NCI-H1436 (cell line): ENCODE measurements at regions not wholly inside any gene's neighbourhood (a gene's known extent, or its start where the extent isn't known, plus 50 kb on each side); places are given as distances from the start of the nearest gene placed in this dataset.
"Not testable (repeated sequence)": the region's sequence is repeated elsewhere in the genome, so short reads cannot be mapped to it uniquely, and the experiment has no call there.

Source experiments
- DNase-seq: peaks from one replicate; lab custom pipeline; 2025; lab: John Stamatoyannopoulos, UW

DNA sequence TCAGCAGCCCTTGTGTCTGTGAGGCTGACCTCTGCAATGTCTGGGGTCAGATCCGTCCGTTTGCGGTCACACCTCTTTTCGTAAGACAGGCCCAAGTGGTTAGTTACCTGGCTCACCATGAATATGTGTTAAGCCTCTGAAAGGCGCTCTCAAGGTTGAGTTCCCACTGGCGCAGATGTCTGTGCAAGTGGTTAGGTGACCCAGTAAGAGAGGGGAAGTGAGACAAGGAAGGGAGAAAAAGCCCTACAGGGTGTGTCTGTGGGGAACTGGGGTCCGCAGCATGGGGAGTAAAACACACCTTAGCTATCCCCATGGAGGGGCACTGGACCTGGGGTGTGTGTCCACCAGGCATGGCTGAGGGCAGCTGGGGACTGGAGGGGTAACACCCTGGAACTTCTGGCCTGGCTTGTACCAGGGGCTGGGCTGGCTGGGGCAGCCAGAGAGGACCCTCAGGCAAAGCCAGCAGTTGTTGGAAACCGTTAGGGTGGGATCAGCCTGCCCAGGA lies 391.6 kb upstream of the PROK2 start:
- no peak for DNase-seq

- no peak for DNase-seq
These were observed 390.4 kb upstream of the PROK2 start for GRCh38 chr3:72175296-72175858.

- DNase-seq = no peak
These were observed 389.9 kb upstream of the PROK2 start for GRCh38 chr3:72174890-72175289.

DNA sequence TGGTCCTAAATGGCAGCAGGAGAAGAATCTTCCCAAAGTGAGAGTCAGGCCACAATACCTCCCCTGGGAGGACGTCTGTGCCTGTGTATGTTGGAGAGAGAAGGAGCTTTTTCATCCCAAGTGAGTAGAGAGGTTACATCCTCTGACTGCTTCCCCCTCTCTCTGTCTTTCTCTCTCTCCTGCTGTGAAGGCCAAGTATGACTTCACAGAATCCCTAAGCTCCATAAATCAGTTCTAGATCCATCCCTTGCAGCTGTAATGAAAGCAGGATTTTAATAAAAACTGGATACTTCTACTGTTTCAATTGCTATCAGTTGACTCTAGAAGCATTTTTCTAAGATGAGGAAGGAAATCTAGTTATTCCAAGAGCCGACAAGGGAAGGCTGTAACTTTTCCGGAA lies 389.1 kb upstream of the PROK2 start:
- DNase-seq = no peak

DNA sequence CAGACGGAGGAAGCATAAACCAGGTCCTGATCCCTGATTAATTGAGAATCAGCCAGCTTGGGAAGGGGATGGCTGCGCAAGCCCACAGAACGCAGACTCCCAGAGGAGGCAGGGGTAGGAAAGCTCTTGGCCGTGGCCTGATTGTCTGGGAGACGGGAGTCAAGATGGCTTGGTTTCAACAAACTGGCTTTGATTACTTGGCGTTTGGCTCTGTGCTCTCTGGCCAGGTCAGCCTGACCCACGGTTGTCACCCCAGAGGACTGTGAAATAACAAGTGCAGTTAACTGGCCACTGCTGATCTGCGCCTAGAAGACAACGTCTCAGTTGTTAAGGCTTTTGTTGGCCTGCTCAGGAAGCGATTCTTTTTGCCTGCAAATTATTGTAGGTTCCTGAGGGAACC lies 387.0 kb upstream of the PROK2 start:
- no peak for DNase-seq

DNA sequence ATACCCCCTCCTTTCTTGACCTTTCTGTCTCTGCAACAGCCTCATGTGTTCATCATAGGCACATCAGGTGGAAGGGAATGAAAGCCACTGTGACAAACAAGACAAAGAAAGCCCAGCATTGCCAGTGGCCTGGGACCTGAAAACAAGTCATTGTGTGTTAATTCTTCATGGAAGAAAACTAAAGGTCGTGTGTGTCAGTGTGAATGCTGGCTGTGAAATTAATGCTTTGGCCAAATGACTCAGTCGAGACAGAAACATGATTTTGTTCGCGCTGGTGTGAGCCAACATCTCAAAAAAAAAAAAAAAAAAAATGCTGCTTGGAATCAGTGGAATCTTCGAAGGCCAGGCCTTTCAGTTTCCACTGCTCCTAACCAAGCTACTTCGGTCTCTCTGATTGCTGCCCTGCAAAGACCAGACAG lies 386.5 kb upstream of the PROK2 start:
- DNase-seq = no peak

DNA sequence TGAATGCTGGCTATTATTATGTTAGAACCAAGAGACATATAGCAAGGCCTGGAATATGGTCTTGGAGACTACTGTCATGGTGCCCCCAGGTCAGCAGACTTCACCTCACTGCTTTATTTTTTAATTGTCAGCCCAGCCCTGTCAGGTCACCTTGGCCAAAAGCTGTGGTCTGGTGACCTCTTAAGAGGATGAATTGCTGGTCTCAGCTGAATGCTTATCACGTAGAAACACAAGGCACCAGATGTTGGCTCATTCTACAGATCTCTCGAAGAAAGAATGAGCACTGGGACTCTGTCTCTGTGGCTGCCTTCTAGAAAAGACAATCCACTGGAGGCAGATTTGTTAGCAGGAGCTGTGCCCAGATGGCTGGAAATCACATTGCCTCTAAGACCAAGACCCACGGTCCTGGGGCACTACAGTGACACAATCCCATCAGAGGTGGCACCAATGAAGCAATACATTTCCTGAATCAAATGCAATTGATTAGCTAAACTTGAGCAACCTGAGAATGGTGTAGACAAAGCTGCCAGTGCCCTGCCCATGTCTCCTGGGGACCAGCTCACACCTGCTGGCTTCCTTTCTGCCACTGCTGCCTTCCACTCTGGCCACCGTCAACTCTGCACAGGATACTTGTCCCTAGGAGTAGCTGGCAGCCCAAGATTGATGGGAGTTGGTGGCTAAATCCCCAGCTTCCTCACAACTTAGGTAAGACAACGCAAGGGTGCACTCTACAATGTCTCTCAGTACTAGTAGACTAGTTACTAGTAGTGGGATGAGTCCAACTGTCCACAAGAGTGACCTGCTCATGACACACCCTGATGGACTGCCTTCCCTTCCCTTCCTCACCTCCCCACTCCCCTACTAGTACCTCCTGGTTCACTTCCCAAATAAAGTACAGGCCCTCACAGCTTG lies 384.9 kb upstream of the PROK2 start:
- DNase-seq = no peak

DNA sequence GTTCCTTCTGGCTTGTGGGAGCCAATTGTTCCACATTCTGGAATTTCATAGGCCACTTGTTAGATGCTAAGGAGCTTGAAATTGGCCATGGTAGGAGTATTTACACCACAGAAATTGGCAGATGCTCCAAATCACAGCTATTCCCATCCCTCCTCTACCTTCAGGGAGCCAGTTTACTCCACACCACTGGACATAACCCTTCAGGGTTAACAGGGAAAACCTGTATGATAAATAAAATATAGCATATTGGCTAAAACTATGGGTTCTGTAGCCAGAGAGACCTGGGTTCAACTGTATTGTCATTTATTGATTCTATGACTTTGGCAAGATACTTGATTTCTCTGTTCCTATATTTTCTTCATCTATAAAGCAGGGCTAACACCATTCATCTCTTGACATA lies 384.2 kb upstream of the PROK2 start:
- no peak for DNase-seq

GRCh38 chr3:72165808-72166207 lies 380.9 kb upstream of the PROK2 start:
- no peak for DNase-seq

- DNase-seq = no peak
These were observed 380.4 kb upstream of the PROK2 start for GRCh38 chr3:72165317-72165716.

DNA sequence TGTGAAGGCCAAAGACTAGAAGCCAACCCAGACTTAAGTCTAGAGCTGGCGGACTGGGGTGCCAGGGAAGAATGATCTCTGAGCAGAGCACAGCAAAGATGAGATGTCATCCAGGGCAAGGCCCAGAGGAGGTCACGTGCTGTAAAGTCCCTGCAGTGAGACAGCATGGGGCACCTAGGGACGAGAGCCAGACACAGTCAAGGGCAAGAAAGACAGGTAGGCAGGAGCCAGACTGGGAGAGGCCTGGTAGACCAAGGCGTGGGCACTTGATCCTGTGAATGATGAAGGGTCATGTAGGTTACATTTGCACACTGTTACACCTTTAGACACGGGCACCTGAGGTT lies 379.7 kb upstream of the PROK2 start:
- no peak for DNase-seq

GRCh38 chr3:72163809-72164634 lies 379.1 kb upstream of the PROK2 start:
- no peak for DNase-seq

- no peak for DNase-seq
These were observed 377.8 kb upstream of the PROK2 start for GRCh38 chr3:72162649-72163184.

DNA sequence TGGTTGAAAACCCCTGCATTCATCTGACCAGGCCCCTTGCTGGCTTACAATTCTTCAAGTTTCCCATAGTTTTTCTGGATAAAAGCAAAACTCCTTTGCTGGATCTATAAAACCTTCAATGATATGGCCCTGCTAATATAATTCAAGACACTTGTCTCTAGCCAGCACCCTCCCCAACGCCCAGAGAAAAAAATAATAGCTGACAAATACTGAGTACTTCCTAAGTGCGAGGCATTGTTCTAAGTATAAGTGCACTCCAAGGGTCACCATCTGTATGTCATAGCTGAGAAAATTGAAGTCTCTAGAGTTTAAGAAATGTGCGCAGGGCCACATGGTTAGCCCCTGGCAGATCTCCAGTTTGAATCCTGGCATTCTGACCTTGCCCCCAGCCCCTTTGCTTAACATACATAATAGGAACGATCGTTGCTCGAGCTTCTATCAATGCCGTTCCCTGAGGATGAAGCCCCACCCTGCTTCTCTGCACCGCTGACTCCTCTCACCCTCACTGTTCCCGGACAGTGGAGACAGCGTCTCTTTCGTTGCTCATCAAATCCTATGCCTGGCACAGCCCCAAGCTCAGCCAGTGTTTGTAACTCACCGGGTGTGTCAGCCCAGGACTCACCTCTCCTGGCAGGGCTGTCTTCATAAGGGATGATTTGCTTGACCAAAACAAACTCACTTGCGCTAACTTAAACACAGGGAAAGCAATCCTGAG lies 377.1 kb upstream of the PROK2 start:
- no peak for DNase-seq

DNA sequence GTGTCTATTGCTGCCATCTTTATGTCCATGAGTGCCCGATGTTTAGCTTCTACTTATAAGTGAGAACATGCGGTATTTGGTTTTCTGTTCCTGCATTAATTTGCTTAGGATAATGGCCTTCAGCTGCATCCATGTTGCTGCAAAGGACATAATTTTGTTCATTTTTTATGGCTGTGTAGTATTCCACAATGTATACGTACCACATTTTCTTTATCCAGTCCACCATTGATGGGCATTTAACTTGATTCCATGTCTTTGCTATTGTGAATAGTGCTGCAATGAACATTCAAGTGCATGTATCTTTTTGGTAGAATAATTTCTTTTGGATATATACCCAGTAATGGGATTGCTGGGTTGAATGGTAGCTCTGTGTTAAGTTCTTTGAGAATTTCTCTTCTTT lies 376.3 kb upstream of the PROK2 start:
- not testable (repeated sequence) for DNase-seq

- no peak for DNase-seq
These were observed 375.4 kb upstream of the PROK2 start for GRCh38 chr3:72160351-72160750.

- DNase-seq = no peak
These were observed 374.5 kb upstream of the PROK2 start for GRCh38 chr3:72159487-72159886.

GRCh38 chr3:72158639-72159326 lies 373.8 kb upstream of the PROK2 start:
- DNase-seq = no peak

DNA sequence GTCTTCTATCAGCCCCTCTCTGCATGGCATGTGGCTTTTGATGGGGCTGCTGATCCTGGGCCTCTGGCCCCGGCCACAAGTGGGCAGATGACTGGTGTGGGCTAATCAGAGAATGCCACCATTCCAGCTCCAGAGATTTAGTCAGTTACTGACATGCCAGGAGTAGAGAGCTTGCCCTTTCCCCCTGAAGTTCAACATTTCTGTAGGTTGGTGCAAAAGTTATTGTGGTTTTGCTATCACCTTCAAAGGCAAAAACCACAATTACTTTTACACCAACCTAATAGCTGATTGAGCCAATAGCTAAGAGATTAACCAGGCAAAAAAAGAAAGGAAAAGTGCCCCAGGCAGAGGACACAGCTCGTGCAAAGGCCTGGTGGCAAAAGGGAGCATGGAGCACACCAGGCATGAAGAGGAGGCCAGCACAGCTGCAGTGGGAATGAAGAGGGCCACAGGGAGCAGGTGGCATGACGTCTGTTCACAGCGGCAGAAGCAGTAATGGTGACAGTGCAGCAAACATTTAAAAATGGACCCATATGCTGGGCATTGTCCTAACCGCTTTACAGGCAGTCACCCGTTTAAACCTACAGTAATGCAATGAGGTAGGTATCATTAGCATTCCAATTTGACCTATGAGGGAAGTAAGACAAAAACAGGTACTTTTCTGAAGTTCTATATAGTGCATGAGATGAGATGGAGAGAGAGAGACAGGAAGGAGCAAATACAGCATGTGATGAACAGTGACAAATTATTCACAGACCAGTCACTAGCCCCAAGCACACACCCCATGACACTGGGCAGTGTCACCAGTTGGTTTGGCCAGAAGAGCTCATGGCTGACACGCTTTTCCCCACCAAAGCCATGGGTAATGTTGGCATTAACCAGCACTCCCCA lies 373.0 kb upstream of the PROK2 start:
- no peak for DNase-seq

DNA sequence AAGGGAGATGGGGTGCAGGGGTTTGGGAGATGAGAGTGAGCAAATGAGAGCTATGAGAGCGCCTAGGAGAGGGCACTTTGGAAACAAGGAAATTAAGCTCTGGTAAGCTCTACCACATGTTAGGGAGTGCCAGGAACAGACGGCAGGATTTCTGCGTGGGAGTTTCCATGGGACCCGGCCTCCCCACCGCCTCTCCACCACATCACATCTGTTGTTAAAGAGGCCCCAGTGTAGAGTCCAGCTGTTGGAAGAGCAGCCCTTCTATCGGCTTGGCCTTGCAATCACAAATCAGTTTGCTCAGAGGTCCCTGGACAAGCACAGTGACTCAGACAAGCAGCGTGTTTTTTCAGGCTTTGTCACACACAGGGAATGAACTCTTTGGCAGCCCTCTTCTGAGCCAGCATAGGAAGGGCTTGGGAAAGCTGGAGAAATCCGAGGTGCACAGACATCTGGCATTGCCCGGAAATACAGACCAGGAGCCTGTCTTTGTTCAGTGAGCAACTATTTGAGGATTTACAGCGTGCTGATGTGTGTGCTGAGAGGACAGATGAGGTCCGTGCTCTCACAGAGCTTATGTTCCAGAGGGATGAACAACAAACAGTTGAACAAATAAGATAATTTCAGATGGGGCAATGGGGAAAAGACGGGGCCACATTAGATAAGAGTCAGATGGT lies 370.6 kb upstream of the PROK2 start:
- no peak for DNase-seq
